H1 (cell line): ENCODE measurements at regions not wholly inside any gene's neighbourhood (a gene's known extent, or its start where the extent isn't known, plus 50 kb on each side); places are given as distances from the start of the nearest gene placed in this dataset.

ENCODE experiments used
- CTCF ChIA-PET: fragments of 300-600 bp; sonication (Branson Sonifier 250); formaldehyde crosslinking; loops from one replicate; lab custom pipeline; 2021; ENCODE audit not compliant: partially characterized antibody; lab: Charles Lee
- POLR2A ChIA-PET: fragments of 300-600 bp; sonication (Branson Sonifier 250); formaldehyde crosslinking; loops from one replicate; lab custom pipeline; 2021; ENCODE audit warnings: inconsistent platforms; ENCODE audit not compliant: partially characterized antibody; lab: Charles Lee
- DNase-seq, 2 experiments: peaks; one replicate each; pipeline versions ENCODE4 v3.0.0 to v3.0.0-alpha.2; 2010 to 2022; ENCODE audit warnings: low spot score in 2 of 2, low read depth in 1 of 2, mixed read lengths in 1 of 2
- FAIRE-seq: peaks from 2 replicates; lab custom pipeline; 2011; peaks lifted over from hg19 to GRCh38; lab: Jason Lieb, UNC
- H2AFZ ChIP-seq: 2 replicates; pipeline ENCODE4 v1.8.1; 2012; ENCODE audit warnings: low read length, inconsistent platforms
- H2AK5ac ChIP-seq: 2 replicates; pipeline ENCODE4 v1.6.1; 2013; ENCODE audit warnings: low read depth, low read length
- H2BK120ac ChIP-seq: replicated peaks from 2 replicates; pipeline ENCODE3; 2013; ENCODE audit warnings: low read depth, low read length, inconsistent platforms
- H2BK12ac ChIP-seq: 2 replicates; pipeline ENCODE4 v1.6.1; 2013; ENCODE audit warnings: low read depth, low read length
- H2BK15ac ChIP-seq: 2 replicates; pipeline ENCODE4 v1.6.1; 2013; ENCODE audit warnings: low read length
- H2BK20ac ChIP-seq: 2 replicates; pipeline ENCODE4 v1.6.1; 2013; ENCODE audit warnings: low read length
- H2BK5ac ChIP-seq: 2 replicates; pipeline ENCODE4 v1.6.1; 2013; ENCODE audit warnings: low read depth, low read length
- H3K14ac ChIP-seq: 2 replicates; pipeline ENCODE4 v1.6.1; 2013; ENCODE audit warnings: inconsistent platforms; ENCODE audit not compliant: insufficient read length
- H3K18ac ChIP-seq: 2 replicates; pipeline ENCODE4 v1.6.1; 2013; ENCODE audit warnings: low read length; ENCODE audit errors: extremely low read depth
- H3K23ac ChIP-seq: 2 replicates; pipeline ENCODE4 v1.6.1; 2013; ENCODE audit warnings: inconsistent platforms; ENCODE audit not compliant: insufficient read length
- H3K23me2 ChIP-seq: 2 replicates; pipeline ENCODE4 v1.6.1; 2013; ENCODE audit warnings: low read depth, low read length
- H3K27ac ChIP-seq: 2 replicates; pipeline ENCODE4 v1.6.1; 2011; ENCODE audit warnings: low read depth, low read length, inconsistent platforms
- H3K27me3 ChIP-seq, 4 experiments: replicated peaks in 1 of 4; 1 replicate in 1 of 4; 2 replicates in 3 of 4; pipeline versions ENCODE4 v1.6.1 to v1.8.1; 2011 to 2013; ENCODE audit warnings: low read length in 3 of 4, mild to moderate bottlenecking in 3 of 4, inconsistent platforms in 2 of 4, mixed read lengths in 2 of 4, moderate library complexity in 1 of 4; ENCODE audit not compliant: control insufficient read depth in 3 of 4, insufficient read depth in 3 of 4; ENCODE audit errors: extremely low read depth in 1 of 4
- H3K36me3 ChIP-seq, 4 experiments: 2 replicates each; pipeline versions ENCODE4 v1.6.1 to v1.8.1; 2011 to 2013; ENCODE audit warnings: mild to moderate bottlenecking in 4 of 4, low read length in 3 of 4, moderate library complexity in 2 of 4, control low read depth in 1 of 4, inconsistent platforms in 1 of 4; ENCODE audit not compliant: insufficient read depth in 4 of 4, control insufficient read depth in 2 of 4
- H3K4ac ChIP-seq: replicated peaks from 2 replicates; pipeline ENCODE3; 2013; ENCODE audit warnings: low read length, low read depth, mixed read lengths, inconsistent platforms; ENCODE audit not compliant: insufficient read length
- H3K4me1 ChIP-seq, 4 experiments: replicated peaks in 1 of 4; 1 replicate in 1 of 4; 2 replicates in 3 of 4; pipeline versions ENCODE4 v1.6.1 to v1.8.1; 2011 to 2013; ENCODE audit warnings: low read length in 3 of 4, inconsistent platforms in 2 of 4, mixed read lengths in 1 of 4; ENCODE audit not compliant: insufficient read depth in 4 of 4, control insufficient read depth in 3 of 4
- H3K4me2 ChIP-seq, 2 experiments: 2 replicates each; pipeline versions ENCODE4 v1.6.1 to v1.8.1; 2011 to 2013; ENCODE audit warnings: low read depth in 2 of 2, low read length in 2 of 2, control low read depth in 1 of 2, inconsistent platforms in 1 of 2, mild to moderate bottlenecking in 1 of 2; ENCODE audit not compliant: insufficient read depth in 1 of 2
- H3K4me3 ChIP-seq, 4 experiments: fragments of 200-600, 300-600 bp in 1 of 4; sonication (generic), shearing (Covaris generic), sonication (Bioruptor Twin) in 1 of 4; 2 replicates each; pipeline versions ENCODE4 v1.5.1 to v1.8.1; 2011 to 2016; ENCODE audit warnings: low read length in 4 of 4, low read depth in 3 of 4, control low read depth in 2 of 4, inconsistent platforms in 2 of 4, mild to moderate bottlenecking in 2 of 4, mixed read lengths in 1 of 4, moderate library complexity in 1 of 4; ENCODE audit not compliant: insufficient read depth in 2 of 4; ENCODE audit errors: extremely low read depth in 1 of 4
- H3K56ac ChIP-seq: replicated peaks from 2 replicates; pipeline ENCODE3; 2013; ENCODE audit warnings: low read depth, mild to moderate bottlenecking, mixed read lengths, low read length, inconsistent platforms; ENCODE audit not compliant: insufficient read length
- H3K79me1 ChIP-seq: 2 replicates; pipeline ENCODE4 v1.6.1; 2013; ENCODE audit warnings: low read depth, low read length, control low read depth
- H3K79me2 ChIP-seq, 2 experiments: 2 replicates each; pipeline versions ENCODE4 v1.6.1 to v1.8.1; 2012 to 2013; ENCODE audit warnings: low read length in 2 of 2, mild to moderate bottlenecking in 2 of 2, inconsistent platforms in 1 of 2; ENCODE audit not compliant: insufficient read depth in 2 of 2, control insufficient read depth in 1 of 2
- H3K9ac ChIP-seq, 4 experiments: replicated peaks in 1 of 4; 1 replicate in 1 of 4; 2 replicates in 3 of 4; pipeline versions ENCODE4 v1.6.1 to v1.8.1; 2011 to 2013; ENCODE audit warnings: low read depth in 3 of 4, low read length in 3 of 4, control low read depth in 2 of 4, mild to moderate bottlenecking in 2 of 4, moderate library complexity in 2 of 4, inconsistent platforms in 1 of 4; ENCODE audit errors: extremely low read depth in 1 of 4
- H3K9me3 ChIP-seq, 2 experiments: 2 replicates each; pipeline versions ENCODE4 v1.6.1 to v1.8.1; 2012 to 2013; ENCODE audit warnings: mild to moderate bottlenecking in 2 of 2, moderate library complexity in 2 of 2, control low read depth in 1 of 2, inconsistent platforms in 1 of 2, low read depth in 1 of 2, low read length in 1 of 2, mixed read lengths in 1 of 2; ENCODE audit not compliant: insufficient read depth in 2 of 2
- H4K20me1 ChIP-seq, 2 experiments: replicated peaks in 1 of 2; 2 replicates each; pipeline versions ENCODE3 to v1.8.1; 2011 to 2013; ENCODE audit warnings: inconsistent platforms in 2 of 2, low read length in 2 of 2, mild to moderate bottlenecking in 1 of 2; ENCODE audit not compliant: insufficient read depth in 2 of 2, control insufficient read depth in 1 of 2
- H4K5ac ChIP-seq: 2 replicates; pipeline ENCODE4 v1.6.1; 2013; ENCODE audit warnings: low read length, low read depth, mixed read lengths, inconsistent platforms; ENCODE audit not compliant: insufficient read length
- H4K8ac ChIP-seq: 2 replicates; pipeline ENCODE4 v1.8.0; 2013; ENCODE audit warnings: mild to moderate bottlenecking, moderate library complexity, low read length, inconsistent platforms; ENCODE audit not compliant: insufficient read depth; ENCODE audit errors: extremely low read depth
- H4K91ac ChIP-seq: replicated peaks from 2 replicates; pipeline ENCODE3; 2013; ENCODE audit warnings: low read length, mixed read lengths, inconsistent platforms; ENCODE audit not compliant: insufficient read length
- CBX5 ChIP-seq: fragments of 300-800, 300-1000 bp; sonication (generic); IDR thresholded peaks from 2 replicates; pipeline ENCODE4 v1.7.1; 2016; ENCODE audit warnings: antibody characterized with exemption, low read length, low read depth
- CBX8 ChIP-seq: fragments of 300-800, 300-1000 bp; sonication (generic); IDR thresholded peaks from 2 replicates; pipeline ENCODE4 v1.7.1; 2016; ENCODE audit warnings: low read depth, low read length, borderline replicate concordance
- CHD1 ChIP-seq: IDR thresholded peaks from 2 replicates; pipeline ENCODE4 v1.6.1; 2012; ENCODE audit warnings: low read depth, low read length, improper control_type of control experiment
- EZH2 ChIP-seq: fragments of 200-600 bp; sonication (generic); IDR thresholded peaks from 2 replicates; pipeline ENCODE4 v1.7.1; 2012; ENCODE audit warnings: low read depth, mild to moderate bottlenecking, moderate library complexity, low read length, inconsistent platforms; ENCODE audit not compliant: severe bottlenecking
- FOSL1 ChIP-seq: IDR thresholded peaks from 2 replicates; pipeline ENCODE4 v1.6.1; 2011; ENCODE audit warnings: mild to moderate bottlenecking, low read depth, low read length, moderate library complexity; ENCODE audit not compliant: insufficient read depth
- JUN ChIP-seq: IDR thresholded peaks from 2 replicates; pipeline ENCODE4 v1.6.1; 2011; ENCODE audit warnings: low read depth, mild to moderate bottlenecking, improper control_type of control experiment, low read length
- JUND ChIP-seq: IDR thresholded peaks from 2 replicates; pipeline ENCODE4 v1.6.1; 2011; ENCODE audit warnings: mild to moderate bottlenecking, improper control_type of control experiment, low read length
- KDM1A ChIP-seq: fragments of 200-600, 300-600 bp; sonication (generic); IDR thresholded peaks from 2 replicates; pipeline ENCODE4 v1.7.1; 2016; ENCODE audit warnings: mild to moderate bottlenecking, low read length, borderline replicate concordance
- MAX ChIP-seq: IDR thresholded peaks from 2 replicates; pipeline ENCODE4 v1.6.1; 2012; ENCODE audit warnings: inconsistent platforms
- NRF1 ChIP-seq: IDR thresholded peaks from 2 replicates; pipeline ENCODE4 v1.6.1; 2011; ENCODE audit warnings: mild to moderate bottlenecking, low read depth, low read length, improper control_type of control experiment
- POLR2A ChIP-seq, 2 experiments: IDR thresholded peaks; 1 replicate in 1 of 2; 2 replicates in 1 of 2; pipeline ENCODE4 v1.6.1; 2011; ENCODE audit warnings: low read depth in 2 of 2, low read length in 2 of 2, mild to moderate bottlenecking in 2 of 2; ENCODE audit errors: control extremely low read depth in 1 of 2
- POU5F1 ChIP-seq: IDR thresholded peaks from 2 replicates; pipeline ENCODE4 v1.6.1; 2011; ENCODE audit warnings: low read depth, mild to moderate bottlenecking, low read length, moderate library complexity
- SP2 ChIP-seq: IDR thresholded peaks from 2 replicates; pipeline ENCODE4 v1.6.1; 2012; ENCODE audit warnings: mild to moderate bottlenecking, low read length, inconsistent platforms
- SUZ12 ChIP-seq: fragments of 200-600 bp; sonication (generic); IDR thresholded peaks from 2 replicates; pipeline ENCODE4 v1.6.1; 2012; ENCODE audit warnings: mild to moderate bottlenecking, inconsistent platforms, low read length, moderate library complexity, mixed read lengths
- TAF7 ChIP-seq: optimal IDR thresholded peaks from 2 replicates; pipeline ENCODE3; 2011; ENCODE audit warnings: low read depth, mild to moderate bottlenecking, inconsistent platforms, low read length, moderate library complexity, borderline replicate concordance
- YY1 ChIP-seq: IDR thresholded peaks from 2 replicates; pipeline ENCODE4 v1.6.1; 2011; ENCODE audit warnings: low read depth, mild to moderate bottlenecking, low read length
- WGBS, 2 experiments: shearing (Covaris generic) in 1 of 2; methylation state at CpG; one replicate each; pipeline versions ENCODE4 v1.1.6 to v1.1.7; 2013 to 2015; ENCODE audit warnings: low lambda C conversion rate in 2 of 2, mixed read lengths in 2 of 2, inconsistent platforms in 1 of 2, low coverage in 1 of 2, missing lambda C conversion rate in 1 of 2; ENCODE audit not compliant: insufficient replicate concordance in 2 of 2, insufficient coverage in 1 of 2, insufficient read length in 1 of 2; ENCODE audit errors: extremely low coverage in 1 of 2, missing lambda C conversion rate in 1 of 2; 5-methylcytosine and 5-hydroxymethylcytosine counted together

GRCh38 chr1:199920635-199921034 lies 106.9 kb upstream of the NR5A2 start:
- ChIA-PET CTCF (no interaction called here), POLR2A (no interaction called here)
- Histone ChIP-seq H3K56ac (no peak overlapping the region), H3K9ac (no peak overlapping the region), H4K5ac (no peak overlapping the region), H3K4me1 (no peaks in the 10 kb centered on the region), H3K27me3 (no peaks in the 10 kb centered on the region), H3K14ac (no peak overlapping the region), H2BK20ac (no peak overlapping the region), H4K20me1 (no peaks in the 10 kb centered on the region), H3K79me1 (no peaks in the 10 kb centered on the region), H2BK12ac (no peak overlapping the region), H2AK5ac (no peak overlapping the region), H3K4me3 (no peak overlapping the region), H3K4me2 (no peak overlapping the region), H3K23ac (no peak overlapping the region), H3K4ac (no peak overlapping the region), H4K91ac (no peak overlapping the region), H3K18ac (no peak overlapping the region), H4K8ac (no peak overlapping the region), H3K79me2 (no peaks in the 10 kb centered on the region), H2BK5ac (no peak overlapping the region), H3K23me2 (no peaks in the 10 kb centered on the region), H3K27ac (no peak overlapping the region), H2BK15ac (no peak overlapping the region), H2BK120ac (no peak overlapping the region), H3K9me3 (no peaks in the 10 kb centered on the region), H2AFZ (no peak overlapping the region), H3K36me3 (no peaks in the 10 kb centered on the region)
- FAIRE-seq (no peak), DNase-seq (no peak)
- 87% methylated on average over 2 of the region's 2 CpGs; no CpG with 5 or more reads in 1 of the 2 experiments for WGBS, 2 experiments
- TF ChIP-seq FOSL1 (no peak), CBX5 (no peak), EZH2 (no peak), CBX8 (no peak), CHD1 (no peak), NRF1 (no peak), KDM1A (no peak), SUZ12 (no peak), TAF7 (no peak), POU5F1 (no peak), MAX (no peak), POLR2A (IDR thresholded peaks at IDR 0.05; ENCODE audit: control extremely low read depth in 1 of 2, low read depth in 2 of 2, low read length in 2 of 2) (no peak), SP2 (no peak), YY1 (no peak), JUN (no peak), JUND (no peak)
